ENCODE measurements at regions not wholly inside any gene's neighbourhood (a gene's known extent, or its start where the extent isn't known, plus 50 kb on each side); places are given as distances from the start of the nearest gene placed in this dataset.

DNA sequence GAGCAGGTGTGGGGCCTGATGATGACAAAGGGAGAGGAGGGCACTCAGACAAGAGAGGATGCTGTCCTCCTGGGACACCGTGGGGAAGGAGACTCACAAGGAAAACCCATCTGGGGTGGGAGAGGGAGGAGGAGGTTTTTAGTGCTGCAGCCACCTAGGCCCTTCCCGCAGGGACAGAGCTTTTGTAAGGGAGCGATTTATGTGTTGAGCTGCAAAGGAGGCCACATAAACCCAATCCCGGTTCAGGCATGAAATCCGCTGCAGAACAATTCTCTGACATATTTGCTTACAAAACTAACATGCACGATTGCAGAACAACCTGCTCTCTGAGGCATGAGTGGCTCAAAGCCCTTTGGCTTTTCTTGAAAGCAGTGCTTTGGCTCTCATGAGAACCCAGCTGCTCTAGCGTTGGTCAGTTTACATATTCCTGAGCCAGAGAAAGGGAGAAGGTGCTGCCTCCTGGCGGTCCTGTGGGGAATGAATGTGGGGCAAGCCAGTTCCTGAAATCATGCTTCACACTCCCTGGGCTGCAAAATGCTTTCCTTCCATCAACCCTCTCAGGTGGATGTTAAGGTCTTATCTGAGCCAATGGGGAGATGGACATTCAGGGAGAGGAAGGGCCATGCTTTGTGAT is 122.4 kb upstream of the NLRP1 start:
- TF ChIP-seq, protein P1, sequence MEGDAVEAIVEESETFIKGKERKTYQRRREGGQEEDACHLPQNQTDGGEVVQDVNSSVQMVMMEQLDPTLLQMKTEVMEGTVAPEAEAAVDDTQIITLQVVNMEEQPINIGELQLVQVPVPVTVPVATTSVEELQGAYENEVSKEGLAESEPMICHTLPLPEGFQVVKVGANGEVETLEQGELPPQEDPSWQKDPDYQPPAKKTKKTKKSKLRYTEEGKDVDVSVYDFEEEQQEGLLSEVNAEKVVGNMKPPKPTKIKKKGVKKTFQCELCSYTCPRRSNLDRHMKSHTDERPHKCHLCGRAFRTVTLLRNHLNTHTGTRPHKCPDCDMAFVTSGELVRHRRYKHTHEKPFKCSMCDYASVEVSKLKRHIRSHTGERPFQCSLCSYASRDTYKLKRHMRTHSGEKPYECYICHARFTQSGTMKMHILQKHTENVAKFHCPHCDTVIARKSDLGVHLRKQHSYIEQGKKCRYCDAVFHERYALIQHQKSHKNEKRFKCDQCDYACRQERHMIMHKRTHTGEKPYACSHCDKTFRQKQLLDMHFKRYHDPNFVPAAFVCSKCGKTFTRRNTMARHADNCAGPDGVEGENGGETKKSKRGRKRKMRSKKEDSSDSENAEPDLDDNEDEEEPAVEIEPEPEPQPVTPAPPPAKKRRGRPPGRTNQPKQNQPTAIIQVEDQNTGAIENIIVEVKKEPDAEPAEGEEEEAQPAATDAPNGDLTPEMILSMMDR (IDR thresholded peaks at IDR 0.05; ENCODE audit: low read depth, low read length): peak; percentile 72
- TF ChIP-seq POLR2A (IDR thresholded peaks at IDR 0.05; ENCODE audit: extremely low read depth, insufficient read length) (no peak), MYC (IDR thresholded peaks at IDR 0.05; ENCODE audit: low read depth, low read length) (no peak)
- TF ChIP-seq, protein P2, sequence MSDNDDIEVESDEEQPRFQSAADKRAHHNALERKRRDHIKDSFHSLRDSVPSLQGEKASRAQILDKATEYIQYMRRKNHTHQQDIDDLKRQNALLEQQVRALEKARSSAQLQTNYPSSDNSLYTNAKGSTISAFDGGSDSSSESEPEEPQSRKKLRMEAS (IDR thresholded peaks at IDR 0.05; ENCODE audit: low read depth, low read length): no peak

Data from NB4 (cell line).